ENCODE measurements at regions not wholly inside any gene's neighbourhood (a gene's known extent, or its start where the extent isn't known, plus 50 kb on each side); places are given as distances from the start of the nearest gene placed in this dataset.

- TF ChIP-seq CTCF (IDR thresholded peaks at IDR 0.05 in 2 of 3, conservative IDR thresholded peaks at IDR 0.05 in 1 of 3; ENCODE audit: borderline replicate concordance in 1 of 3, insufficient read depth in 1 of 3, low read depth in 2 of 3, low read length in 2 of 3) (no peak), POLR2A (IDR thresholded peaks at IDR 0.05; ENCODE audit: borderline replicate concordance, extremely low read depth, insufficient read depth, insufficient read length) (no peak), RAD21 (IDR thresholded peaks at IDR 0.05; ENCODE audit: low read depth) (no peak)
Measured at GRCh38 chr6:114810468-114810867, 467.6 kb upstream of the HS3ST5 start.
